Small intestine (tissue), 7 donors: ENCODE measurements at regions not wholly inside any gene's neighbourhood (a gene's known extent, or its start where the extent isn't known, plus 50 kb on each side); places are given as distances from the start of the nearest gene placed in this dataset.
"Not testable (repeated sequence)": the region's sequence is repeated elsewhere in the genome, so short reads cannot be mapped to it uniquely, and the experiment has no call there.

Experiments used
- DNase-seq, 2 donors: peaks; one replicate each; pipeline versions ENCODE4 v3.0.0 to v3.0.0-alpha.2; 2013
- FAIRE-seq: peaks from 2 replicates; lab custom pipeline; 2012; peaks lifted over from hg19 to GRCh38; lab: Jason Lieb, UNC
- H3K27ac ChIP-seq, 3 donors: one replicate each; pipeline ENCODE4 v1.5.1; 2013; ENCODE audit warnings: low read length in 2 of 3, mild to moderate bottlenecking in 2 of 3, control low read depth in 1 of 3, inconsistent platforms in 1 of 3, low read depth in 1 of 3, moderate library complexity in 1 of 3
- H3K27me3 ChIP-seq, 3 donors: one replicate each; pipeline ENCODE4 v1.6.1; 2013; ENCODE audit warnings: low read length in 3 of 3, inconsistent platforms in 1 of 3; ENCODE audit not compliant: control insufficient read depth in 3 of 3, insufficient read depth in 3 of 3
- H3K36me3 ChIP-seq, 3 donors: one replicate each; pipeline ENCODE4 v1.6.1; 2013; ENCODE audit warnings: low read length in 3 of 3, inconsistent platforms in 1 of 3, low read depth in 1 of 3, mild to moderate bottlenecking in 1 of 3, moderate library complexity in 1 of 3; ENCODE audit not compliant: control insufficient read depth in 3 of 3, insufficient read depth in 2 of 3
- H3K4me1 ChIP-seq, 3 donors: one replicate each; pipeline ENCODE4 v1.6.1; 2013; ENCODE audit warnings: low read length in 2 of 3, inconsistent platforms in 1 of 3, low read depth in 1 of 3, mild to moderate bottlenecking in 1 of 3, moderate library complexity in 1 of 3; ENCODE audit not compliant: control insufficient read depth in 3 of 3, insufficient read depth in 2 of 3
- H3K4me3 ChIP-seq, 3 donors: one replicate each; pipeline ENCODE4 v1.5.1; 2013; ENCODE audit warnings: low read length in 3 of 3, control low read depth in 1 of 3, inconsistent platforms in 1 of 3, low read depth in 1 of 3, mild to moderate bottlenecking in 1 of 3, moderate library complexity in 1 of 3
- H3K9me3 ChIP-seq, 2 donors: one replicate each; pipeline ENCODE4 v1.6.1; 2013; ENCODE audit warnings: low read depth in 1 of 2, low read length in 1 of 2; ENCODE audit not compliant: control insufficient read depth in 2 of 2, insufficient read depth in 1 of 2
- WGBS, 3 donors: extraction: QIAGEN DNeasy Blood & Tissue Kit; methylation state at CpG; one replicate each; pipeline ENCODE4 v1.1.7; 2013; 5-methylcytosine and 5-hydroxymethylcytosine counted together
- donor health status: healthy with polysubstance abuse.
- donor health status: control.
- donor health status: control.
- donor health status: Bipolar disorder and iron deficiency.
- donor health status: healthy.

DNA sequence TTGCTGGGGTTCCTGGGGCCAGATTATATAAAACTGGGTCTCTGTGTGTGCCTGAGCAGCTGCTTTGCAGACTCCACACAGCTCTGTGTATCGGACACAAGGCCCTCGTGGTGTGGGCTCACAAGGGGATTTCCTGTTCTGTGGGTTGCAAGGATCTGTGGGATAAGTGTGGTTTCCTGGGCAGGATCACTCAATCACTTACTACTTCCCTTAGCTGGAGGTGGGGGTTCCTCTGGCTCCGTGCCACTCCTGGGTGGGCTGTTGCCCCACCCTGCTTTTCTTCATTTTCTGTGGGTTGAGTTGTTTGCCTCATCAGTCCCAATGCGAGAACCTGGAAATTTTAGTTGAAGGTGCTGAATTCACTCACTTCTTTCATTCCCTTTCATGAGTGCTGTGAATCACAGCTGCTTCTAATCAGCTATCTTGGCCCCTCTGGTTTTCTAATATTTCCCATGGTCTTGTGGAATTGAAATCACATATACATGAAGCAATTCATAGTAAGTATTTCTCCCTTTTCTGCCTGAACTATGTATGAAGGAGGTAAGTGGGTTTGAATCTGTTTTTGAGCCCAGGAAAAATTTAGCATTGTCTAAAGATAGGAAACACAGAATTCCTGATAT lies 196.3 kb downstream of the DCDC2C start:
- DNase-seq: no peak
- Histone ChIP-seq H3K9me3 (peaks cover 0 to 4% of the 10 kb centered on the region in 2 donors), H3K4me3 (no peak overlapping the region), H3K4me1 (no peaks in the 10 kb centered on the region), H3K27ac (no peak overlapping the region), H3K36me3 (no peaks in the 10 kb centered on the region), H3K27me3 (no peaks in the 10 kb centered on the region)
- FAIRE-seq: no peak
- WGBS, 3 donors: 50 to 66% (median 60%) methylated on average over 4 of the region's 4 CpGs

DNA sequence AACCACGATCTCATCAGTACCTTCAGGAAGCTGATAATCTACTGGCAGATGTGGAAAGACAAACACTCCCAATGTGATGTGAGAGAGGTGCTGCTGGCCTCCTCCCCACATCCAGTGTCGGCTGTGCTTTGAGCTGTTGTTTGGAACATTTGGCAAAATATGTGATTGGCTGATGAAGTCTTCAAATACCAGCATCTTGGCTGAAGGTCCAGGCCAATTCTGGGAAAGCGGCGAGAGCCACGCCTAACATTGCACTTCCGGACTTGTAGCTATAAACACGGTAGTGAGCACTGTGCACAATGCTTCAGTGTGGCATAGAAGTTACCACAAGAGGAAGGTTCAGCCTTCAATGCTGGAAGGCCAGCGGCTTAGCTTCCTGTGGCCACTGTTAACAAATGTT lies 198.8 kb downstream of the DCDC2C start:
- 65 to 86% (median 70%) methylated on average over 8 of the region's 8 CpGs for WGBS, 3 donors
- H3K27me3 ChIP-seq: no peaks in the 10 kb centered on the region
- no peak for FAIRE-seq
- H3K36me3 ChIP-seq: no peaks in the 10 kb centered on the region
- no peak for DNase-seq
- H3K4me1 ChIP-seq: no peaks in the 10 kb centered on the region
- H3K4me3 ChIP-seq: no peak overlapping the region
- peaks cover 2 to 10% of the 10 kb centered on the region in 2 donors for H3K9me3 ChIP-seq
- no peak overlapping the region for H3K27ac ChIP-seq

GRCh38 chr2:3904061-3904460 lies 200.7 kb downstream of the DCDC2C start:
- H3K4me3 ChIP-seq: no peak overlapping the region
- no peaks in the 10 kb centered on the region for H3K4me1 ChIP-seq
- 87 to 89% (median 88%) methylated on average over 6 of the region's 6 CpGs for WGBS, 3 donors
- no peak for DNase-seq
- H3K27ac ChIP-seq: no peak overlapping the region
- no peaks in the 10 kb centered on the region for H3K27me3 ChIP-seq
- peaks cover 2 to 22% of the 10 kb centered on the region in 2 donors for H3K9me3 ChIP-seq
- H3K36me3 ChIP-seq: no peaks in the 10 kb centered on the region
- FAIRE-seq: no peak

DNA sequence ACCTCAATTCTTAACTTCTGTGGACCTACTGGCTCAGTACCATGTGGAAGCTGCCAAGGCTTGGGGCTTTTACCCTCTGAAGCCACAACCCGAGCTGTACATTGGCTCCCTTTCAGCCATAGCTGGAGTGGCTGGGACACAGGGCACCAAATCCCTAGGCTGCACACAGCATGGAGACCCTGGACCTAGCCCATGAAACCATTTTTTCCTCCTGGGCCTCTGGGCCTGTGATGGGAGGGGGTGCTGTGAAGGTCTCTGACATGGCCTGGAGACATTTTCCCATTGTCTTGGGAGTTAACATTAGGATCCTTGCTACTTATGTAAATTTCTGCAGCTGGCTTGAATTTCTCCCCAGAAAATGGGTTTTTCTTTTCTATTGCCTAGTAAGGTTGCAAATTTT lies 205.1 kb downstream of the DCDC2C start:
- FAIRE-seq, H3K27me3 ChIP-seq, H3K27ac ChIP-seq, DNase-seq, H3K4me3 ChIP-seq, H3K4me1 ChIP-seq, H3K36me3 ChIP-seq: not testable (repeated sequence)
- WGBS, 3 donors: 76 to 83% (median 76%) methylated on average over 1 of the region's 1 CpG
- peaks cover 2 to 34% of the 10 kb centered on the region in 2 donors for H3K9me3 ChIP-seq

DNA sequence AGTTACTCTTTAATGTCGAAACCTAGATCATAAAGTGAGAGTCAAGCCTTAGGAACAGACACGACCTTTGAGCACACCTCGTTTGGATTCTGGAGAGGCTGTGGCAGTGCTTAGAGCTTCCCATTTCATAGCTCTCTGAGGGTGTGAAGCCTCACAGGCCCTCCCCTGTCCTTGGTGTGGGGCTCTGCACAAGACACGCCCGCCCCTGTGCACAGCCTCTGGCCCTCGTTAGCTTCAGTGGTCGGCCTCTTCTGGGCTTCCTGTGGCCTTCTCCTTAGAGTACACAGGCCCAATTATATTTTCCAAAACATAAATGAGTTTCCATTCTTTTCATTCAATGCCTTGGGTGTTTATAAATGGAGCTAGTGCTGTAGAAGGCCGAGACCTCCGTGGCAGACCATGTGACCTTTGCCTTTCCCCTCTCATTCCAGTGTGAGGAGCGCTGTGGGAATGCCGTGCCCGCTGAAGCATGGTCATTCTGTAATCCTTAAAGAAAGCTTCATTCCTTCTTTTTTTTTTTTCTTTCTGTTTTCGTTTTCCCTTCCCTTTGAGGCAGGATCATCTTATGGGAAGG lies 208.6 kb downstream of the DCDC2C start:
- Histone ChIP-seq H3K27me3 (no peaks in the 10 kb centered on the region), H3K36me3 (no peaks in the 10 kb centered on the region), H3K4me3 (no peak overlapping the region), H3K9me3 (peaks cover 4 to 26% of the 10 kb centered on the region in 2 donors), H3K4me1 (no peaks in the 10 kb centered on the region), H3K27ac (no peak overlapping the region)
- no peak for FAIRE-seq
- no peak for DNase-seq
- WGBS, 3 donors: 64 to 67% (median 67%) methylated on average over 13 of the region's 13 CpGs

- no peak overlapping the region for H3K4me3 ChIP-seq
- WGBS, 3 donors: 69 to 84% (median 81%) methylated on average over 12 of the region's 12 CpGs
- no peak for FAIRE-seq
- no peaks in the 10 kb centered on the region for H3K36me3 ChIP-seq
- no peak for DNase-seq
- H3K27ac ChIP-seq: no peak overlapping the region
- H3K9me3 ChIP-seq: peaks cover 4 to 19% of the 10 kb centered on the region in 2 donors
- H3K27me3 ChIP-seq: no peaks in the 10 kb centered on the region
- H3K4me1 ChIP-seq: no peaks in the 10 kb centered on the region
Observed at GRCh38 chr2:3913166-3913565, 209.8 kb downstream of the DCDC2C start.

DNA sequence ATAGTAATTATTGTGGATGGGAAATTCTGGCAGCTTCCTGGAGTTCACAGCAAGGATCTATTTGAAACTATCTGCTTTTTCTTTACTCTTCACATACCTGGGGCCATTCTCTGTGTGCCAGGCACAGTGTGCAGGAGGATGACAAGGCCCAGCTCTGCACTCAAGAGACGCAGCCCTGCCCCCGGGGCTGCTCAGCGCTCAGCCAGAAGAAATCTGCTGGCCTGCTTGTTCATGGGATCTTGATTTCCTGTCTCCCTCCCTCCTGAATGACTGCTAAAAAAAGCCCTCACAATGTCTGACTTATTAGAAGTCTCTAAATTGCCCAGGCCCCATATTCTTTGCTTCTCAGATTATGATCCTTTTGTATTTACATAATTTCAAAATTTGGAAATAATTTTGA lies 210.9 kb downstream of the DCDC2C start:
- no peak for DNase-seq
- FAIRE-seq: no peak
- peaks cover 4 to 10% of the 10 kb centered on the region in 2 donors for H3K9me3 ChIP-seq

DNA sequence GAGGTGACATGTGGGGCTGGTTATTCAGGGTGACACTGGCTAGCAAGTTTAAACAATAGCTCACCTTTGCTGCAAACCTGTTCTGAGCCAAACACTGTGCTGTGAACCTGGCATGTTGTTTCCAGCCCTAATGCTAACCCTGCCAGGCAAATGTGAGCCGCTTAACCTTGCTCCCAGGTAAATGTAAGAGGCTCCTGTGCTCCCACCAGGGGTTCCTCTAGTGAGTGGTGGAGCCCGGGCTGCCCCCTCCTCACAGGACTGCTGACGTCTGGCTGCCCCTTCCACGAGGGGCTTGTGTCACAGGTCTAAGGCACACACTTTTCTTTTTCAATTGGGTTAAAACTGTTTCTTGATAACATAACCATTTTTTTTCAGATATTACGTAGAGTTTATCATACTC lies 223.7 kb downstream of the DCDC2C start:
- FAIRE-seq (no peak), DNase-seq (no peak)
- no peak overlapping the region for H3K27ac ChIP-seq
- peaks cover 0 to 1% of the 10 kb centered on the region in 2 donors for H3K9me3 ChIP-seq
- H3K36me3 ChIP-seq: no peaks in the 10 kb centered on the region
- H3K27me3 ChIP-seq: no peaks in the 10 kb centered on the region
- H3K4me3 ChIP-seq: no peak overlapping the region
- H3K4me1 ChIP-seq: no peaks in the 10 kb centered on the region
- 68 to 72% (median 70%) methylated on average over 5 of the region's 5 CpGs for WGBS, 3 donors

More for the DNA sequence above, 210.9 kb downstream of the DCDC2C start:
- Histone ChIP-seq H3K4me1 (no peaks in the 10 kb centered on the region), H3K36me3 (no peaks in the 10 kb centered on the region), H3K27me3 (no peaks in the 10 kb centered on the region), H3K27ac (no peak overlapping the region), H3K4me3 (no peak overlapping the region)
- 63 to 81% (median 66%) methylated on average over 3 of the region's 3 CpGs for WGBS, 3 donors
